Hepatocyte (in vitro differentiated cells): ENCODE measurements at regions not wholly inside any gene's neighbourhood (a gene's known extent, or its start where the extent isn't known, plus 50 kb on each side); places are given as distances from the start of the nearest gene placed in this dataset.

Experiments used
- DNase-seq: peaks from one replicate; pipeline ENCODE4 v3.0.0-alpha.2; 2016; ENCODE audit warnings: low spot score
- H2AFZ ChIP-seq: fragments of 200-600 bp; sonication (generic); 2 replicates; pipeline ENCODE4 v1.6.0; 2016; ENCODE audit warnings: antibody characterized with exemption, mild to moderate bottlenecking
- H3K27ac ChIP-seq: fragments of 200-600 bp; sonication (generic); 2 replicates; pipeline ENCODE4 v1.5.1; 2016; ENCODE audit warnings: mild to moderate bottlenecking
- H3K27me3 ChIP-seq: fragments of 200-600 bp; sonication (generic); 2 replicates; pipeline ENCODE4 v1.6.1; 2016
- H3K36me3 ChIP-seq: fragments of 200-600 bp; sonication (generic); replicated peaks from 2 replicates; pipeline ENCODE4 v1.5.1; 2016; ENCODE audit warnings: low read depth; ENCODE audit not compliant: insufficient read depth
- H3K4me1 ChIP-seq: fragments of 200-600 bp; sonication (generic); 2 replicates; pipeline ENCODE4 v1.5.1; 2016; ENCODE audit warnings: mild to moderate bottlenecking, moderate library complexity; ENCODE audit not compliant: insufficient read depth
- H3K4me2 ChIP-seq: fragments of 200-600 bp; sonication (generic); 2 replicates; pipeline ENCODE4 v1.6.0; 2016
- H3K4me3 ChIP-seq: fragments of 200-600 bp; sonication (generic); 2 replicates; pipeline ENCODE4 v1.5.1; 2016; ENCODE audit warnings: mild to moderate bottlenecking
- H3K79me2 ChIP-seq: fragments of 200-600 bp; sonication (generic); 2 replicates; pipeline ENCODE4 v1.6.0; 2017; ENCODE audit warnings: mild to moderate bottlenecking
- H3K9me2 ChIP-seq: fragments of 200-600 bp; sonication (generic); replicated peaks from 2 replicates; pipeline ENCODE4 v1.6.0; 2017; ENCODE audit warnings: mild to moderate bottlenecking; ENCODE audit not compliant: insufficient read depth
- H3K9me3 ChIP-seq: fragments of 200-600 bp; sonication (generic); 2 replicates; pipeline ENCODE4 v1.5.1; 2016; ENCODE audit warnings: low read depth, mild to moderate bottlenecking
- H4K20me1 ChIP-seq: fragments of 200-600 bp; sonication (generic); 2 replicates; pipeline ENCODE4 v1.6.0; 2016; ENCODE audit warnings: mild to moderate bottlenecking; ENCODE audit not compliant: insufficient read depth, poor library complexity, severe bottlenecking
- EZH2 ChIP-seq: fragments of 200-600 bp; sonication (generic); IDR thresholded peaks from 2 replicates; pipeline ENCODE4 v1.6.1; 2016; ENCODE audit warnings: antibody characterized with exemption, mild to moderate bottlenecking, borderline replicate concordance
- EZH2phosphoT487 ChIP-seq: fragments of 200-600 bp; sonication (generic); IDR thresholded peaks from one replicate; pipeline ENCODE4 v1.6.1; 2018; ENCODE audit warnings: antibody characterized with exemption, mild to moderate bottlenecking, low read depth, moderate library complexity; ENCODE audit not compliant: unreplicated experiment, severe bottlenecking
- WGBS: methylation state at CpG from one replicate; pipeline ENCODE4 v1.1.6; 2016; ENCODE audit warnings: low lambda C conversion rate; ENCODE audit errors: missing lambda C conversion rate; 5-methylcytosine and 5-hydroxymethylcytosine counted together
- TF ChIP-seq, protein P1 (sequence below): fragments of 200-600 bp; sonication (generic); IDR thresholded peaks from 2 replicates; pipeline ENCODE4 v1.5.1; 2016; ENCODE audit warnings: antibody characterized with exemption, mild to moderate bottlenecking; ENCODE audit not compliant: poor library complexity

DNA sequence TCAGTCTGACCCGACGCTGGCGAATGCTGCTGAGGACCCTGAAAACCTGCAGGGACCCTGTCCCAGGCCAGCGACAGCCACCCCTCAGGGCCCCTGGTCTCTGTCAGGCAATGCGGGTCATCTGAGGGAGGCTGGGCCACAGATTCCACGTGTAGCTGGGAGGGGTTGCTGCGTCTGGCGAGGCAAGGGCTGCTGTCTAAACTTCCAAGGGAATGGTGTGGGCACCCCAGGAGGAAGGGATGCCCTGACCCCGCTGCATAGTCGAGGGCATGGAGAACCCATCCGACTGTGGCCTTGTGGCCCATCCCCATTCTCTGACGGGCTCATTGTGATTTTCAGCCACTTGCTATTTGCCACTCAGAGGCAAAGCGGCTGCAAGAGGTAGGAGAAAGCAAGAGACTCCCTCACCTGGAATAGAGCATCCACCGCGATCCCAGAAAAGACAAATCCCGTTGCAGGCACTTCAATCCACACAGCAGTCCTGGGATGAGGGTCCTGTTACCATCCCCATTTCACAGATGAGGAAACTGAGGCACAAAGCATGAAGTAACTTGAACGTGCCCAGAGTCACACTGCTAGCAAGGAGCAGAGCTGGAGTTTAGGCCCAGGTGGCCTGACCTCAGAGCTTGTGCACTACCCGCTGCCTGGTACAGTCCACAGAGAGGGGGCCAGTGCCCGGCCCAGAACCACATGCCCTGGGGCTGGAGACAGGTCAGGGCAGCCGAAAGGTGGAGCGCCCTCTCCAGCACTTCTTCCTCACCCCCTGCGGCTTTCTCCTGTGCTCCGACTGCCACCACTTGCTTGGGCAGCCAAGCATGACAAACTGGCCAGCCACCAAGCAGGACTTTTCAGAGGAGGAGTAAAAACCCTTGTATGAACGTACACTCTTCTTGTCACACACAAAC lies 163.8 kb upstream of the KLF14 start:
- Histone ChIP-seq H3K27ac (peak overlapping the region; percentile 81), H3K9me3 (no peaks in the 10 kb centered on the region), H4K20me1 (no peaks in the 10 kb centered on the region), H3K79me2 (peaks cover 4% of the 10 kb centered on the region), H3K4me2 (no peak overlapping the region), H2AFZ (no peak overlapping the region), H3K36me3 (no peaks in the 10 kb centered on the region), H3K9me2 (no peaks in the 10 kb centered on the region), H3K27me3 (no peaks in the 10 kb centered on the region), H3K4me3 (no peak overlapping the region), H3K4me1 (peaks cover 22% of the 10 kb centered on the region)
- DNase-seq, result no peak
- 93% methylated on average over 24 of the region's 24 CpGs for WGBS
- TF ChIP-seq, protein P1, sequence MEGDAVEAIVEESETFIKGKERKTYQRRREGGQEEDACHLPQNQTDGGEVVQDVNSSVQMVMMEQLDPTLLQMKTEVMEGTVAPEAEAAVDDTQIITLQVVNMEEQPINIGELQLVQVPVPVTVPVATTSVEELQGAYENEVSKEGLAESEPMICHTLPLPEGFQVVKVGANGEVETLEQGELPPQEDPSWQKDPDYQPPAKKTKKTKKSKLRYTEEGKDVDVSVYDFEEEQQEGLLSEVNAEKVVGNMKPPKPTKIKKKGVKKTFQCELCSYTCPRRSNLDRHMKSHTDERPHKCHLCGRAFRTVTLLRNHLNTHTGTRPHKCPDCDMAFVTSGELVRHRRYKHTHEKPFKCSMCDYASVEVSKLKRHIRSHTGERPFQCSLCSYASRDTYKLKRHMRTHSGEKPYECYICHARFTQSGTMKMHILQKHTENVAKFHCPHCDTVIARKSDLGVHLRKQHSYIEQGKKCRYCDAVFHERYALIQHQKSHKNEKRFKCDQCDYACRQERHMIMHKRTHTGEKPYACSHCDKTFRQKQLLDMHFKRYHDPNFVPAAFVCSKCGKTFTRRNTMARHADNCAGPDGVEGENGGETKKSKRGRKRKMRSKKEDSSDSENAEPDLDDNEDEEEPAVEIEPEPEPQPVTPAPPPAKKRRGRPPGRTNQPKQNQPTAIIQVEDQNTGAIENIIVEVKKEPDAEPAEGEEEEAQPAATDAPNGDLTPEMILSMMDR, result no peak
- no peak for TF ChIP-seq EZH2

DNA sequence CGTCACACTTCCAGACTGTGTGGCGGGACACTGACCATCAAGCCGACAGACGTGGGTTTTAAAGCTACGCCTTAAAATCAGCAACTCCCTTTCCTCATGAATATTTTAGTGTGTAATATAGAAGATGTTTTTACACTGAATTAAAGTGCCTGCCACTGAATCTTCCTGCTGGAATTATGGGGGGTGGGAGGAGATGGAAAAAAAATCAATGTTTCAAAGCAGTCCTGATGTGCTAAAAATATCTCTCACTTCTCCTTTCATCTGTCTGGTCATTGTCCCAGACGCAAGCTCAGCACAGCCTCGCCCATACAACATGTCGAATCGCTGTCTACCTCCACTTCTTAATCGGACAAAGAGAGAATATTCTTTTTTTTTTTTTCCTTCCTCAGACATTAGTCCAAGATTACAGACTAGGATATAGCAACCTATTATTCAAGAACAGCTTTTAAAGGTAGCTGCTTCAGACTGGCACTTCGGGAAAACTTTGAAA lies 165.1 kb upstream of the KLF14 start:
- Histone ChIP-seq H3K79me2 (peaks cover 3% of the 10 kb centered on the region), H3K4me2 (peak overlapping the region; percentile 47), H3K27me3 (no peaks in the 10 kb centered on the region), H3K36me3 (no peaks in the 10 kb centered on the region), H3K4me3 (no peak overlapping the region), H2AFZ (no peak overlapping the region), H3K9me2 (no peaks in the 10 kb centered on the region), H4K20me1 (no peaks in the 10 kb centered on the region), H3K9me3 (no peaks in the 10 kb centered on the region), H3K4me1 (peaks cover 31% of the 10 kb centered on the region), H3K27ac (peak overlapping the region; percentile 81)
- DNase-seq, result no peak
- TF ChIP-seq EZH2phosphoT487, result no peak
- TF ChIP-seq, protein P1, result no peak
- no peak for TF ChIP-seq EZH2
- 85% methylated on average over 11 of the region's 11 CpGs for WGBS

DNA sequence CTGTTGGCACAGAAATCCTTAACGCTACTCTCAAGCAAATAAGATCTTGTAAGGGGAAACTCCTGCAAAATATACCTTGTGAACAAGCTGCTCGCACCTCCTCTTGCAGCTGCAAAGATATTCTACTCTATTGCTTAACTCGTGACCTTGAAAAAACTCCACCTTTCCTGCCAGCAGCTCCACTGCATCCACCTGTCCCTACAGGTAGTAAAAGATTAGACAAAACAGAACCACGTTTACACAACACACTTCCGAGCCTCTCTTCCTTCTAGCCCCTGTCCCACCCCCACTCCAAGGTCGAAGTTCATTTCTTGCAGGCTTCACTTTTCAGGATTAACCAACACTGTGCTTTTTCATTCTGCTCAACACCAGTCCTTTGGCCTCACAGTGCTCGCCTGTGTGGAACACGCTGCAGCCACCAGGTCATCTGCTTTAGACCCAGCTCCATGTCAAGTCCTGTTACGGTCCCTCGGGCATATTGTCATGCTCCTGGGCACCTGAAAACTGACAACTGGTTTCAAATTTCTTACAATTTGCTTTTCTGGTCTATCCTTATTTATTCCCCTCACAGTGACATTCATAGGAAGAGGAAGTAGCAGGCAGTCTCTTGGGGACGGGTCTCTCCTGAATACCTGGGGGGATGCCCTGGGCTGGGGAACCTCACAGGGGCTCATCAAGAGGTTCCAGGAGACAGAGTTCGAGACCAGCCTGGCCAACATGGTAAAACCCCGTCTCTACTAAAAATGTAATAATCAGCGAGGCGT lies 165.8 kb upstream of the KLF14 start:
- no peak overlapping the region for H3K4me3 ChIP-seq
- TF ChIP-seq, protein P1, result no peak
- no peak for TF ChIP-seq EZH2phosphoT487
- H3K27ac ChIP-seq, result peak overlapping the region; percentile 88
- no peaks in the 10 kb centered on the region for H3K36me3 ChIP-seq
- no peaks in the 10 kb centered on the region for H3K27me3 ChIP-seq
- no peaks in the 10 kb centered on the region for H3K9me3 ChIP-seq
- no peak overlapping the region for H2AFZ ChIP-seq
- no peaks in the 10 kb centered on the region for H3K9me2 ChIP-seq
- peak overlapping the region; percentile 54 for H3K4me2 ChIP-seq
- H3K79me2 ChIP-seq, result peaks cover 3% of the 10 kb centered on the region
- peaks cover 34% of the 10 kb centered on the region for H3K4me1 ChIP-seq
- no peaks in the 10 kb centered on the region for H4K20me1 ChIP-seq
- WGBS, result 59% methylated on average over 15 of the region's 15 CpGs
- DNase-seq, result peak; percentile 87
